ENCODE measurements at regions not wholly inside any gene's neighbourhood (a gene's known extent, or its start where the extent isn't known, plus 50 kb on each side); places are given as distances from the start of the nearest gene placed in this dataset.

- no peak overlapping the region for H3K27ac ChIP-seq (ENCODE audit: low read depth, low read length)
- Mint-ChIP-seq H3K27ac (no peak overlapping the region), H3K4me3 (no peak overlapping the region), H3K9me3 (peaks cover 0 to 3% (median 0%) of the 10 kb centered on the region in 5 donors), H3K27me3 (peaks cover 5 to 25% of the 10 kb centered on the region in 2 donors), H3K4me1 (no peaks in the 10 kb centered on the region), H3K36me3 (no peaks in the 10 kb centered on the region)
- no peaks in the 10 kb centered on the region for H3K36me3 ChIP-seq (ENCODE audit: insufficient read depth, low read length)
- H3K4me1 ChIP-seq (ENCODE audit: insufficient read depth, low read length), result no peaks in the 10 kb centered on the region
- H3K9me3 ChIP-seq (ENCODE audit: low read length), result no peaks in the 10 kb centered on the region
- ChIA-PET CTCF (no interaction called here), POLR2A (no interaction called here)
- no peak for DNase-seq
- no peaks in the 10 kb centered on the region for H3K27me3 ChIP-seq (ENCODE audit: insufficient read depth, low read length, poor library complexity, severe bottlenecking)
- H3K4me3 ChIP-seq (ENCODE audit: low read length), result no peak overlapping the region
These were observed 204.8 kb upstream of the HS6ST1 start for GRCh38 chr2:128523457-128523856.

GRCh38 chr2:128524183-128524582 is 205.5 kb upstream of the HS6ST1 start:
- ChIA-PET CTCF (no interaction called here), POLR2A (no interaction called here)
- Mint-ChIP-seq H3K9me3 (peaks cover 0 to 3% (median 0%) of the 10 kb centered on the region in 5 donors), H3K4me3 (no peak overlapping the region), H3K27ac (peak overlapping the region in 2 of 8 donors; percentile 10 to 48), H3K27me3 (peaks cover 5 to 32% of the 10 kb centered on the region in 2 donors), H3K36me3 (no peaks in the 10 kb centered on the region), H3K4me1 (no peaks in the 10 kb centered on the region)
- DNase-seq, result no peak
- H3K27ac ChIP-seq (ENCODE audit: low read depth, low read length), result no peak overlapping the region
- H3K36me3 ChIP-seq (ENCODE audit: insufficient read depth, low read length), result no peaks in the 10 kb centered on the region
- no peaks in the 10 kb centered on the region for H3K4me1 ChIP-seq (ENCODE audit: insufficient read depth, low read length)
- H3K27me3 ChIP-seq (ENCODE audit: insufficient read depth, low read length, poor library complexity, severe bottlenecking), result no peaks in the 10 kb centered on the region
- H3K9me3 ChIP-seq (ENCODE audit: low read length), result no peaks in the 10 kb centered on the region
- no peak overlapping the region for H3K4me3 ChIP-seq (ENCODE audit: low read length)

GRCh38 chr2:128525653-128526052 is 207.0 kb upstream of the HS6ST1 start:
- H3K9me3 Mint-ChIP-seq, result peaks cover 0 to 3% (median 0%) of the 10 kb centered on the region in 5 donors
- CTCF ChIA-PET, result no interaction called here

GRCh38 chr2:128526455-128526976 is 207.8 kb upstream of the HS6ST1 start:
- Histone ChIP-seq H3K27me3 (ENCODE audit: insufficient read depth, low read length, poor library complexity, severe bottlenecking) (no peaks in the 10 kb centered on the region), H3K4me1 (ENCODE audit: insufficient read depth, low read length) (no peaks in the 10 kb centered on the region), H3K4me3 (ENCODE audit: low read length) (no peak overlapping the region), H3K27ac (ENCODE audit: low read depth, low read length) (no peak overlapping the region), H3K36me3 (ENCODE audit: insufficient read depth, low read length) (no peaks in the 10 kb centered on the region), H3K9me3 (ENCODE audit: low read length) (no peaks in the 10 kb centered on the region)
- no peaks in the 10 kb centered on the region for H3K36me3 Mint-ChIP-seq
- DNase-seq, result no peak
- no peak overlapping the region for H3K4me3 Mint-ChIP-seq
- no peak overlapping the region for H3K27ac Mint-ChIP-seq
- POLR2A ChIA-PET, result no interaction called here
- H3K4me1 Mint-ChIP-seq, result peaks cover 0 to 5% (median 0%) of the 10 kb centered on the region in 3 donors
- CTCF ChIA-PET, result no interaction called here
- peaks cover 6 to 27% of the 10 kb centered on the region in 2 donors for H3K27me3 Mint-ChIP-seq
- peaks cover 0 to 3% (median 0%) of the 10 kb centered on the region in 5 donors for H3K9me3 Mint-ChIP-seq

More at GRCh38 chr2:128525653-128526052, 207.0 kb upstream of the HS6ST1 start:
- no peak overlapping the region for H3K27ac ChIP-seq (ENCODE audit: low read depth, low read length)
- no peak overlapping the region for H3K4me3 Mint-ChIP-seq
- no peaks in the 10 kb centered on the region for H3K36me3 Mint-ChIP-seq
- no peak for DNase-seq
- H3K4me1 Mint-ChIP-seq, result peaks cover 0 to under 1% (median 0%) of the 10 kb centered on the region in 3 donors
- H3K27ac Mint-ChIP-seq, result no peak overlapping the region
- H3K4me1 ChIP-seq (ENCODE audit: insufficient read depth, low read length), result no peaks in the 10 kb centered on the region
- H3K27me3 ChIP-seq (ENCODE audit: insufficient read depth, low read length, poor library complexity, severe bottlenecking), result no peaks in the 10 kb centered on the region
- peaks cover 4 to 27% of the 10 kb centered on the region in 2 donors for H3K27me3 Mint-ChIP-seq
- no peaks in the 10 kb centered on the region for H3K36me3 ChIP-seq (ENCODE audit: insufficient read depth, low read length)
- POLR2A ChIA-PET, result no interaction called here
- H3K4me3 ChIP-seq (ENCODE audit: low read length), result no peak overlapping the region
- H3K9me3 ChIP-seq (ENCODE audit: low read length), result no peaks in the 10 kb centered on the region

GRCh38 chr2:128528133-128528532 is 209.5 kb upstream of the HS6ST1 start:
- Mint-ChIP-seq H3K4me1 (peaks cover 1 to 5% (median 4%) of the 10 kb centered on the region in 3 donors), H3K36me3 (no peaks in the 10 kb centered on the region), H3K9me3 (peaks cover 0 to 3% (median 0%) of the 10 kb centered on the region in 5 donors), H3K27ac (no peak overlapping the region), H3K4me3 (no peak overlapping the region), H3K27me3 (peaks cover 3 to 23% of the 10 kb centered on the region in 2 donors)
- ChIA-PET POLR2A (no interaction called here), CTCF (no interaction called here)
- no peak overlapping the region for H3K4me3 ChIP-seq (ENCODE audit: low read length)
- H3K27me3 ChIP-seq (ENCODE audit: insufficient read depth, low read length, poor library complexity, severe bottlenecking), result no peaks in the 10 kb centered on the region
- H3K4me1 ChIP-seq (ENCODE audit: insufficient read depth, low read length), result no peaks in the 10 kb centered on the region
- DNase-seq, result no peak
- H3K9me3 ChIP-seq (ENCODE audit: low read length), result no peaks in the 10 kb centered on the region
- no peak overlapping the region for H3K27ac ChIP-seq (ENCODE audit: low read depth, low read length)
- no peaks in the 10 kb centered on the region for H3K36me3 ChIP-seq (ENCODE audit: insufficient read depth, low read length)

GRCh38 chr2:128530025-128530573 is 211.4 kb upstream of the HS6ST1 start:
- no peaks in the 10 kb centered on the region for H3K9me3 ChIP-seq (ENCODE audit: low read length)
- peaks cover 1 to 5% (median 4%) of the 10 kb centered on the region in 3 donors for H3K4me1 Mint-ChIP-seq
- H3K36me3 ChIP-seq (ENCODE audit: insufficient read depth, low read length), result no peaks in the 10 kb centered on the region
- H3K4me3 ChIP-seq (ENCODE audit: low read length), result no peak overlapping the region
- no peak overlapping the region for H3K27ac Mint-ChIP-seq
- no peaks in the 10 kb centered on the region for H3K4me1 ChIP-seq (ENCODE audit: insufficient read depth, low read length)
- H3K36me3 Mint-ChIP-seq, result no peaks in the 10 kb centered on the region
- no peak for DNase-seq
- no peak overlapping the region for H3K27ac ChIP-seq (ENCODE audit: low read depth, low read length)
- H3K27me3 Mint-ChIP-seq, result peaks cover 3 to 28% of the 10 kb centered on the region in 2 donors
- peaks cover 0 to 2% (median 0%) of the 10 kb centered on the region in 5 donors for H3K9me3 Mint-ChIP-seq
- H3K4me3 Mint-ChIP-seq, result no peak overlapping the region
- ChIA-PET CTCF (no interaction called here), POLR2A (no interaction called here)
- H3K27me3 ChIP-seq (ENCODE audit: insufficient read depth, low read length, poor library complexity, severe bottlenecking), result no peaks in the 10 kb centered on the region

- no peaks in the 10 kb centered on the region for H3K9me3 ChIP-seq (ENCODE audit: low read length)
- peaks cover 1 to 5% (median 4%) of the 10 kb centered on the region in 3 donors for H3K4me1 Mint-ChIP-seq
- H3K36me3 Mint-ChIP-seq, result no peaks in the 10 kb centered on the region
- H3K9me3 Mint-ChIP-seq, result no peaks in the 10 kb centered on the region
- ChIA-PET POLR2A (no interaction called here), CTCF (no interaction called here)
- H3K27me3 Mint-ChIP-seq, result peaks cover 3 to 20% of the 10 kb centered on the region in 2 donors
- H3K4me3 ChIP-seq (ENCODE audit: low read length), result no peak overlapping the region
- H3K4me1 ChIP-seq (ENCODE audit: insufficient read depth, low read length), result no peaks in the 10 kb centered on the region
- H3K27ac ChIP-seq (ENCODE audit: low read depth, low read length), result no peak overlapping the region
- H3K27ac Mint-ChIP-seq, result no peak overlapping the region
- DNase-seq, result no peak
- no peaks in the 10 kb centered on the region for H3K27me3 ChIP-seq (ENCODE audit: insufficient read depth, low read length, poor library complexity, severe bottlenecking)
- H3K36me3 ChIP-seq (ENCODE audit: insufficient read depth, low read length), result no peaks in the 10 kb centered on the region
- H3K4me3 Mint-ChIP-seq, result no peak overlapping the region
These were observed 213.2 kb upstream of the HS6ST1 start for GRCh38 chr2:128531856-128532255.

- Histone ChIP-seq H3K27me3 (ENCODE audit: insufficient read depth, low read length, poor library complexity, severe bottlenecking) (no peaks in the 10 kb centered on the region), H3K4me1 (ENCODE audit: insufficient read depth, low read length) (no peaks in the 10 kb centered on the region), H3K27ac (ENCODE audit: low read depth, low read length) (no peak overlapping the region), H3K9me3 (ENCODE audit: low read length) (no peaks in the 10 kb centered on the region), H3K4me3 (ENCODE audit: low read length) (no peak overlapping the region), H3K36me3 (ENCODE audit: insufficient read depth, low read length) (no peaks in the 10 kb centered on the region)
- ChIA-PET CTCF (no interaction called here), POLR2A (no interaction called here)
- peaks cover 1 to 5% (median 4%) of the 10 kb centered on the region in 3 donors for H3K4me1 Mint-ChIP-seq
- no peaks in the 10 kb centered on the region for H3K9me3 Mint-ChIP-seq
- no peak overlapping the region for H3K27ac Mint-ChIP-seq
- H3K4me3 Mint-ChIP-seq, result no peak overlapping the region
- DNase-seq, result no peak
- no peaks in the 10 kb centered on the region for H3K36me3 Mint-ChIP-seq
- peaks cover 3 to 17% of the 10 kb centered on the region in 2 donors for H3K27me3 Mint-ChIP-seq
These were observed 214.4 kb upstream of the HS6ST1 start for GRCh38 chr2:128533101-128533500.
